ENCODE measurements at regions not wholly inside any gene's neighbourhood (a gene's known extent, or its start where the extent isn't known, plus 50 kb on each side); places are given as distances from the start of the nearest gene placed in this dataset.

GRCh38 chr16:64280317-64280716 is 841.5 kb downstream of the CDH11 start:
- Histone ChIP-seq H3K9me3 (ENCODE audit: control insufficient read depth, low read depth, low read length) (no peaks in the 10 kb centered on the region), H3K4me1 (ENCODE audit: control insufficient read depth, extremely low read depth, insufficient read depth, low read length) (no peaks in the 10 kb centered on the region), H3K36me3 (ENCODE audit: control insufficient read depth in 2 of 2, extremely low read depth in 1 of 2, insufficient read depth in 2 of 2, low read length in 2 of 2) (no peaks in the 10 kb centered on the region), H3K79me2 (ENCODE audit: control insufficient read depth, insufficient read depth, low read length) (no peaks in the 10 kb centered on the region), H3K4me3 (ENCODE audit: control insufficient read depth in 2 of 3, extremely low read depth in 1 of 3, insufficient read depth in 2 of 3, low read depth in 1 of 3, low read length in 3 of 3) (no peak overlapping the region), H3K27ac (ENCODE audit: control insufficient read depth, insufficient read depth, low read length) (no peak overlapping the region), H3K9ac (ENCODE audit: control insufficient read depth, extremely low read depth, insufficient read depth, low read length) (no peak overlapping the region), H3K9me1 (ENCODE audit: control insufficient read depth, extremely low read depth, insufficient read depth, low read length) (no peaks in the 10 kb centered on the region), H3K27me3 (ENCODE audit: control insufficient read depth, extremely low read depth, insufficient read depth, low read length) (no peaks in the 10 kb centered on the region), H3K4me2 (ENCODE audit: control insufficient read depth, extremely low read depth, insufficient read depth, low read depth, low read length) (no peak overlapping the region), H2AFZ (ENCODE audit: control insufficient read depth, low read length) (no peak overlapping the region), H4K20me1 (ENCODE audit: control insufficient read depth, extremely low read depth, insufficient read depth, low read length) (no peaks in the 10 kb centered on the region)
- dilution Hi-C loops (cut with MboI; ENCODE audit: extremely low pct_ligation_motif_present, low sequenced_read_pairs) = no loop called here
- DNase-seq (ENCODE audit: low read depth, low spot score) (no peak), FAIRE-seq (no peak)
- TF ChIP-seq CTCF (optimal IDR thresholded peaks at IDR 0.05 in 1 of 3, IDR thresholded peaks at IDR 0.05 in 1 of 3, conservative IDR thresholded peaks at IDR 0.05 in 1 of 3; ENCODE audit: extremely low read depth in 1 of 3, insufficient read depth in 2 of 3, low read length in 3 of 3) (no peak), EZH2 (IDR thresholded peaks at IDR 0.05; ENCODE audit: low read length) (no peak)

- H3K36me3 ChIP-seq (ENCODE audit: control insufficient read depth in 2 of 2, extremely low read depth in 1 of 2, insufficient read depth in 2 of 2, low read length in 2 of 2) = no peaks in the 10 kb centered on the region
- no peak overlapping the region for H3K27ac ChIP-seq (ENCODE audit: control insufficient read depth, insufficient read depth, low read length)
- H3K9me1 ChIP-seq (ENCODE audit: control insufficient read depth, extremely low read depth, insufficient read depth, low read length) = no peaks in the 10 kb centered on the region
- H3K79me2 ChIP-seq (ENCODE audit: control insufficient read depth, insufficient read depth, low read length) = no peaks in the 10 kb centered on the region
- H3K4me3 ChIP-seq (ENCODE audit: control insufficient read depth in 2 of 3, extremely low read depth in 1 of 3, insufficient read depth in 2 of 3, low read depth in 1 of 3, low read length in 3 of 3) = no peak overlapping the region
- dilution Hi-C loops (cut with MboI; ENCODE audit: extremely low pct_ligation_motif_present, low sequenced_read_pairs) = no loop called here
- no peaks in the 10 kb centered on the region for H3K9me3 ChIP-seq (ENCODE audit: control insufficient read depth, low read depth, low read length)
- no peak for FAIRE-seq
- H2AFZ ChIP-seq (ENCODE audit: control insufficient read depth, low read length) = no peak overlapping the region
- H3K4me1 ChIP-seq (ENCODE audit: control insufficient read depth, extremely low read depth, insufficient read depth, low read length) = no peaks in the 10 kb centered on the region
- no peak overlapping the region for H3K9ac ChIP-seq (ENCODE audit: control insufficient read depth, extremely low read depth, insufficient read depth, low read length)
- TF ChIP-seq EZH2 (IDR thresholded peaks at IDR 0.05; ENCODE audit: low read length) = no peak
- no peak for TF ChIP-seq CTCF (optimal IDR thresholded peaks at IDR 0.05 in 1 of 3, IDR thresholded peaks at IDR 0.05 in 1 of 3, conservative IDR thresholded peaks at IDR 0.05 in 1 of 3; ENCODE audit: extremely low read depth in 1 of 3, insufficient read depth in 2 of 3, low read length in 3 of 3)
- H3K27me3 ChIP-seq (ENCODE audit: control insufficient read depth, extremely low read depth, insufficient read depth, low read length) = no peaks in the 10 kb centered on the region
- no peaks in the 10 kb centered on the region for H4K20me1 ChIP-seq (ENCODE audit: control insufficient read depth, extremely low read depth, insufficient read depth, low read length)
- no peak overlapping the region for H3K4me2 ChIP-seq (ENCODE audit: control insufficient read depth, extremely low read depth, insufficient read depth, low read depth, low read length)
- DNase-seq (ENCODE audit: low read depth, low spot score) = no peak
These were observed 843.7 kb downstream of the CDH11 start for GRCh38 chr16:64278196-64278595.

Measured in keratinocyte (primary cell).